DMS53 treated with DMSO at 0.1 percent for 48 hours (cell line): ENCODE measurements at regions not wholly inside any gene's neighbourhood (a gene's known extent, or its start where the extent isn't known, plus 50 kb on each side); places are given as distances from the start of the nearest gene placed in this dataset.
"Not testable (repeated sequence)": the region's sequence is repeated elsewhere in the genome, so short reads cannot be mapped to it uniquely, and the experiment has no call there.

ENCODE experiments used
- DNase-seq: peaks from one replicate; lab custom pipeline; 2025; ENCODE audit not compliant: unreplicated experiment; lab: John Stamatoyannopoulos, UW

- DNase-seq: not testable (repeated sequence)
Measured at GRCh38 chrX:92081250-92081649, 302.1 kb downstream of the PCDH11X start.

DNA sequence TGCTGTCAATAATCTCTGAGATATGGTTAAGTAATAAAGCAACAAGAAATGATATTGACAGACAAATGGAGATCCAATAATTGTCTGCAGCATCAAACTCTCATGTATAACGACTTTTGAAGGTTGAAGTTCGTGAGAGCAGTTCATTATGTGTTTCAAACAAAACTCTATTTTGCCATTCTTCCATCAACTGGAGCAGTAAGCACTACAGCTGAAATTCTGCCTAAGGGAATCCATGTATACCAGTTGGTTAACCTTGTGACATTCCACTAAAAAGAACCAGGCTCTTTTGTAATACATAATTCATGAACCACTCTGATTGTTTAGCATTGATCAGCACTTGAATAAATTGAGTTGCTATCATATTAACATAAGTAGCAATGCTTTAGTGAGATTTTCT lies 311.6 kb downstream of the PCDH11X start:
- DNase-seq: not testable (repeated sequence)

- DNase-seq: not testable (repeated sequence)
Measured at GRCh38 chrX:92098136-92098535, 319.0 kb downstream of the PCDH11X start.

- not testable (repeated sequence) for DNase-seq
Measured at GRCh38 chrX:92100095-92100494, 320.9 kb downstream of the PCDH11X start.

GRCh38 chrX:92105693-92106092 lies 326.5 kb downstream of the PCDH11X start:
- not testable (repeated sequence) for DNase-seq

- DNase-seq: not testable (repeated sequence)
Measured at GRCh38 chrX:92106671-92107070, 327.5 kb downstream of the PCDH11X start.

DNA sequence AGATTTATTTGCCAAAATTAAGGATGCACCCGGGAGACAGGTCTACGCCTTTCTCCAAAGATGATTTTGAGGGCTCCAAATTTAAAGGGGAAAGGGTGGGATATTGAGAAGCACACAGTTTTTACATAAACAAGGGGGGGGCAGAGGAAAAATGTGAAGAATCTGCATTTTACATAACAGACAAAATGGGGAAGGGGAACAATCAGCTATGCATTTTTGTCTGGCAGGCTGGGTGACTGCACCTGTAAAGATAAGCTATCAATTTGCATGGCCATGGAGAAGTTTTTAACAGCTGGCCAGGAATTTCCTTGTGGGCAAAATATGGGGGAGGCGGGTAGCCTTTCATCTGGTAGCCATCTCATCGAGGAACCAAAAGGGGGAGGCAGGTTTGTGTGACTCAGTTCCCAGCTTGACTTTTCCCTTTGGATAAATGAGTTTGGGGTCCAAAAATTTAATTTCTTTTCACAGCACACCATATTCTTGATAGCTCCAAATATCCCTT lies 331.3 kb downstream of the PCDH11X start:
- DNase-seq: not testable (repeated sequence)

DNA sequence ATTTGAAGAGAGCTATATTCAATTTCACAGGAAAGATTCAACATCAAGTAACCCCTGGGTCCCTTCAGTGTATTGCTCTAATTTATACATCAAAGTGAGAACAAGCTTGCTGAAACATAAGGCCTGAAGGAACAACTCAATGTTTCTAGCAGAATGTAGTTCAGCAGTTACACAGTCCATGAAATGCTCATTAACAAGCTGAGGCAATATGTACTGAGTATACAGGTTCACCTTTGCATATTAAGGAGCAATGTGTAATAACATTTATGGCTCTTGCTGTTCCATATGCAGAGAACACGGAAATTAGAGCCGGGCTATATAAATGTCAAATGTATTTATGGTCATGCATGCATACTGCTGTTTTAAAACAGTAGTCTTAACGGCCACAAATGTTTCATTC lies 338.5 kb downstream of the PCDH11X start:
- DNase-seq: not testable (repeated sequence)

- DNase-seq: not testable (repeated sequence)
Measured at GRCh38 chrX:92163035-92163434, 383.9 kb downstream of the PCDH11X start.

DNA sequence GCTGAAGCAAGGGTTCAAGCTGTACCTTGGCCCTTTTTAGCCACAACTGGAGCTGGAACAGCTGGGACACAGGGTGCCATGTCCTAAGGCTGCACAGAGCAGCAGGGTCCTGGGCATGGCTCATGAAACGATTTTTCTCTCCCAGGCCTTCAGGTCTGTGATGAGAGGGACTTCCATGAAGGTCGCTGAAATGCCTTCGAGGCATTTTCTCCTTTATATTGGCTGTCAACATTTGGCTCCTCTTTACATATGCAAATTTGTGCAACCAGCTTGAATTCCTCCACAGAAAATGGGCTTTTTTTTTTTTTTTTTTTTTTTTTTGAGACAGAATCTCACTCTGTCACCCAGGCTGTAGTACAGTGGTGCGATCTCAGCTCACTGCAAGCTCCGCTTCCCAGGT lies 430.8 kb downstream of the PCDH11X start:
- no peak for DNase-seq

DNA sequence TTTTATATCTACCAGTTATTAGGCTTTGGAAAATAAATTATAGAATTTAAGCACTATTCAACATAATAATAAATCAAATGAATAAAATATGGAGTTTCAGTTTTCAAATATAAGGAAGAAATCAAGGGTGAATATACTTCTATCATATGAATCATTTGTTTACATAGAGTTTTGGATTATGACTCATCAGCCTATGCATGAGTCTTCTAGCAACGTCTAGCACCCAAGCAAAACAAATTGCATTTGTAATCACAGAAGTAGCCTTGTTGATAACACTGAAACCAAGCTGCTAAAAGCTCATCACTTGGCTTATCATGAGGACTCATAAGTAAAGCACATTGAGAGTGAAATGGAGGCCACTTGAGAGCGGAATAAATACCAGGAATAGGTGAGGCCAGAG lies 434.6 kb downstream of the PCDH11X start:
- DNase-seq: peak; percentile 46

DNA sequence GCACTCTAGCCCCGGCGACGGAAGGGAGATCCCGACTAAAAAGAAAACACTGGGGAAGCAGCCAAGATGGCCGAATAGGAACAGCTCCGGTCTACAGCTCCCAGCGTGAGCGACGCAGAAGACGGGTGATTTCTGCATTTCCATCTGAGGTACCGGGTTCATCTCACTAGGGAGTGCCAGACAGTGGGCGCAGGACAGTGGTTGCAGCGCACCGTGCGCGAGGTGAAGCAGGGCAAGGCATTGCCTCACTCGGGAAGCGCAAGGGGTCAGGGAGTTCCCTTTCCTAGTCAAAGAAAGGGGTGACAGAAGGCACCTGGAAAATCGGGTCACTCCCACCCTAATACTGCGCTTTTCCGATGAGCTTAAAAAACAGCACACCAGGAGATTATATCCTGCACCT lies 435.8 kb downstream of the PCDH11X start:
- DNase-seq: not testable (repeated sequence)

GRCh38 chrX:92224406-92224805 lies 445.2 kb downstream of the PCDH11X start:
- no peak for DNase-seq

DNA sequence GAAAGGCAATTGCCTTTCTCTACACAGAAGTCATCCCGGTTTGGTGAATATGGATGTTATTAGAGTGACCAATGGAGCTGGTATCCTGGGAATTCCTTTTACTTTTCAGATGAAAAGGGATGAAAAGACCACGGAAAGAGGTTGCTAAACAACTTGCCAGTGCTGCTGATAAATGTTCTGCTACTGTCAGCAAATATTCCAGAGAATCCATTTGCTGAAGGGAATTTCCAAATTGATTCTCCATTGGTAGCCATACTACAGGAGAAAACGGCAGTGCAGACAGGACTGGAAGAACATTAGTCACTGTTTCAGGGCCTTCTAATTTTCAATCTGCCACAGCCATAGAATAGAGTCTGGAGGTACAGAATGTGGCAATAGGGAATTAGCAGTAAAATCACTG lies 451.5 kb downstream of the PCDH11X start:
- no peak for DNase-seq

GRCh38 chrX:92231391-92231790 lies 452.2 kb downstream of the PCDH11X start:
- DNase-seq: no peak

GRCh38 chrX:92232182-92232581 lies 453.0 kb downstream of the PCDH11X start:
- DNase-seq: peak; percentile 44

- DNase-seq: no peak
Measured at GRCh38 chrX:92241249-92241648, 462.1 kb downstream of the PCDH11X start.

DNA sequence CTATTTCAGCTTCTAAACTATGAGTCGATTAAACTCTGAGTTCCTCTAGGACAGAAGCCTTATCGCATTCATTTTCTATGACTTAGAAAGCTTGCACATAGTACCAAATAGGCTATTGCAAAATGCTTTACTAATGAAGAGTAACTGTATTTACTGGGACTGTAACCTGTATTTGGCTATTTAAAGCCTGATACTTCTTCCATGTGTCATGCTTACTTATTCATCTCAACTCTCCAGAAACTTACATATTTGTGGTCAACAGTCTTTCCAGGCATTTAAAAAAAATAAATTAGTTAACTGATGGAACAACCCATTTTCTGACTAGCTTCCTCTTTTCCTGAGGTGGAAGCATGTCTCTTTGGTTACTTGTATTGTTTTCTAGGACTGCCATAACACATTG lies 467.9 kb downstream of the PCDH11X start:
- DNase-seq: no peak

GRCh38 chrX:92249125-92249524 lies 469.9 kb downstream of the PCDH11X start:
- no peak for DNase-seq

DNA sequence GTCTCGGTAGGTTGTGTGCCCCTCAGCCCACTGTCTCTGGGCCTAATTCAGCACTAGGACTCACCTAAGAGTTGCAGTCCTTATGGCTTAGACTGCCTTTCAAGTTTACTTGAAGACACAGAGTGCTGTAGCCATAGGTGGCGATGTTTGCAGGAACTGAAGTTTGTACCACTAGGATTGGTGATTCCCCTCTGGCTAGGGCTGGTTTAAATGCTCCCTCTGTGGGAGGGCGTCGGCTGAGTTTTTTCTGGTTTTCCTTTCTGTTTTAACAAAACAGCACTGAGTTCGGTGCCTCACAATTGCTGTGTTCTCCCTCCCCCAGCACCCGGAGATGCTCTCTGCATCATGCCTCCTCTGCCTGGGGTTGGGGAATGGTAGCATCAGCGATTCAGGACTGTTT lies 480.9 kb downstream of the PCDH11X start:
- DNase-seq: no peak

GRCh38 chrX:92270936-92271855 lies 492.0 kb downstream of the PCDH11X start:
- no peak for DNase-seq

GRCh38 chrX:92278556-92278955 lies 499.4 kb downstream of the PCDH11X start:
- not testable (repeated sequence) for DNase-seq
